RWPE1 (cell line): ENCODE measurements at regions not wholly inside any gene's neighbourhood (a gene's known extent, or its start where the extent isn't known, plus 50 kb on each side); places are given as distances from the start of the nearest gene placed in this dataset.

Source experiments
- CTCF ChIA-PET: fragments of 350-600 bp; sonication (Branson Sonifier 250); formaldehyde crosslinking; extraction: SDS; loops from one replicate; lab custom pipeline; 2021; lab: Yijun Ruan, JAX
- POLR2A ChIA-PET: fragments of 400-600 bp; formaldehyde crosslinking; extraction: SDS; loops from one replicate; lab custom pipeline; 2020; ENCODE audit warnings: antibody characterized with exemption; ENCODE audit not compliant: low non-redundant PET; lab: Yijun Ruan, JAX
- DNase-seq: peaks from one replicate; pipeline ENCODE4 v3.0.0; 2012; ENCODE audit warnings: low spot score
- H3K27ac ChIP-seq: fragments of 450-650 bp; 2 replicates; pipeline ENCODE4 v1.5.1; 2017
- CTCF ChIP-seq: fragments of 450-650 bp; conservative IDR thresholded peaks from 2 replicates; pipeline ENCODE4 v1.5.1; 2017; ENCODE audit warnings: low read depth, mild to moderate bottlenecking

GRCh38 chr2:81073412-81073811 lies 768.9 kb upstream of the LRRTM1 start:
- no peak for TF ChIP-seq CTCF
- POLR2A ChIA-PET, result no interaction called here
- CTCF ChIA-PET, result no interaction called here

GRCh38 chr2:81068144-81068543 lies 763.6 kb upstream of the LRRTM1 start:
- no peak for DNase-seq
- CTCF ChIA-PET, result no interaction called here
- TF ChIP-seq CTCF, result no peak

More at GRCh38 chr2:81073412-81073811, 768.9 kb upstream of the LRRTM1 start:
- DNase-seq, result no peak
- no peak overlapping the region for H3K27ac ChIP-seq

DNA sequence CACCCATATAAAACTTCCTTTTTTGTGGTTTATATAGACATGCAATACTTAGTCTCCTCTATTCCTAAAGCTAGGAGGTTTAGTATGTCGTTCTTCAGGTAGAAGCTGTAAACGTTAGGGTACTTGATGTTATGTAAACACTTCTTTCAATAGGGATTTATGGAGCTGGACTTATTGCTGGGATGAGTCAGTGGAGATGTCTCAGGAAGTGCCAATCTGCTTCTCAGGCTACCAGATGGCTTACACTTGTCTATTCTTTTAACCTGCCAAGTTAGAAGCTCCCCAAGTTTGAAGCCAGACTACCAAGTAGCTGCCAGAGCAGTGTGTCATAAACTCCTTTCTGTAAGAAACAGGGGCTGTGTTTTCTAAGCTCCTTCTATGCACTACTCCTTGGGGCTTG lies 756.5 kb upstream of the LRRTM1 start:
- no peak for TF ChIP-seq CTCF
- CTCF ChIA-PET, result no interaction called here
- POLR2A ChIA-PET, result no interaction called here
- H3K27ac ChIP-seq, result no peak overlapping the region
- DNase-seq, result no peak

More at GRCh38 chr2:81068144-81068543, 763.6 kb upstream of the LRRTM1 start:
- H3K27ac ChIP-seq, result no peak overlapping the region
- POLR2A ChIA-PET, result no interaction called here

DNA sequence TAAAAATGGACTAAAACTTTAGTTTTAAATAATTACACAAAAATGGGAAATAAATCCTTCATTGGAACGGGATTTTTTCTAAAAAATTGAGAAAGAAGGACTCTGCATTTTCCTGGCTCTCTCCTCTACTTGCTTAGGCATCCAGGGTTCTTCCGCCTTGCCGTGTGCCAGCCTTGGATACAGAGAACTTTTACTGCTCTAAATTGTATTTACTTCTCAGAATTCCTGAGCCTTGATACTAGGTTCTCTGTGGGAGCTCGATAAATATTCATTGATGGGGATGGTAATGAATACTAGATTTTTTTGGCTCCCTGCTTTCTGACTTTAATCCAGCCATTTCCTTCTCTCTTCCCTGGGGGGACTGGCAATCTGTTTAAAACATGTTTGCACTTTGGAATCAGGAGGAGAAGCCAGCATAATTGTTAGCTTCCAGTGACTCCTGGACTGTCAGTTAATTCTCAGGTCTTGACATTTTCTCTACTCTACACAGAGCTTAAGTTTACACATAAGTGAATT lies 746.1 kb upstream of the LRRTM1 start:
- no peak for TF ChIP-seq CTCF
- H3K27ac ChIP-seq, result no peak overlapping the region
- POLR2A ChIA-PET, result no interaction called here
- DNase-seq, result no peak
- CTCF ChIA-PET, result no interaction called here

GRCh38 chr2:81043681-81044080 lies 739.1 kb upstream of the LRRTM1 start:
- TF ChIP-seq CTCF, result no peak
- ChIA-PET POLR2A (no interaction called here), CTCF (interaction anchor here (0.7 kb wide), 1 partner anchor 947 kb away, joined by 3 read pairs; no protein-coding TSS in a partner anchor)
- H3K27ac ChIP-seq, result no peak overlapping the region
- no peak for DNase-seq

- H3K27ac ChIP-seq, result no peak overlapping the region
- no peak for DNase-seq
- TF ChIP-seq CTCF, result no peak
- CTCF ChIA-PET, result interaction anchor here (0.6 kb wide), 2 partner anchors 532 to 701 kb away, joined by 3 read pairs; no protein-coding TSS in a partner anchor
- POLR2A ChIA-PET, result no interaction called here
Observed at GRCh38 chr2:81007104-81007503, 702.6 kb upstream of the LRRTM1 start.

DNA sequence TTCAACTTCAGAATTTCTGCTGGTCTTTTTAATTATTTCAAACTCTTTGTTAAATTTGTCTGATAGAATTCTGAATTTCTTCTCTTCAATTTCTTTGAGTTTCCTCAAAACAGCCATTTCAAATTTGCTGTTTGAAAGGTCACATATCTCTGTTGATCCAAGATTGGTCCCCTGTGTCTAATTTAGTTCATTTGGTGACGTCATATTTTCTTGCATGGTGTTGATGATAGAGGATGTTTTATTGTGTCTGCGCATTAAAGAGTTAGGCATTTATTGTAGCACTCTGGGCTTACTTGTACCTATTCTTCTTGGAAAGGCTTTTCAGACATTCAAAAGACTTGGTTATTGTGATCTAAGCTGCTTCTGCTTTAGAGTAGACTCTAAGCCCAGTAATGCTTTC lies 698.4 kb upstream of the LRRTM1 start:
- DNase-seq, result no peak
- CTCF ChIA-PET, result no interaction called here
- no peak overlapping the region for H3K27ac ChIP-seq
- POLR2A ChIA-PET, result no interaction called here
- TF ChIP-seq CTCF, result no peak
